ENCODE measurements at regions not wholly inside any gene's neighbourhood (a gene's known extent, or its start where the extent isn't known, plus 50 kb on each side); places are given as distances from the start of the nearest gene placed in this dataset.
A peak's percentile ranks its signal among the peaks of the same experiment; 100 is the strongest.
"Not testable (repeated sequence)": the region's sequence is repeated elsewhere in the genome, so short reads cannot be mapped to it uniquely, and the experiment has no call there.

GRCh38 chr6:60574723-60575122, 1711.3 kb downstream of the KHDRBS2 start:
- H3K4me1 ChIP-seq (ENCODE audit: low read depth); H3K27ac ChIP-seq; DNase-seq (ENCODE audit: low read depth in 1 of 2, low spot score in 1 of 2); H3K9me3 ChIP-seq (ENCODE audit: low read depth); H3K36me3 ChIP-seq; H3K4me3 ChIP-seq; H3K27me3 ChIP-seq: not testable (repeated sequence)

- not testable (repeated sequence) for H3K4me3 ChIP-seq; H3K4me1 ChIP-seq (ENCODE audit: low read depth); H3K36me3 ChIP-seq; H3K27me3 ChIP-seq; H3K9me3 ChIP-seq (ENCODE audit: low read depth); H3K27ac ChIP-seq
- peak; percentile 8 to 34 for DNase-seq (ENCODE audit: low read depth in 1 of 2, low spot score in 1 of 2)
Observed at GRCh38 chr6:60572607-60573006, 1713.4 kb downstream of the KHDRBS2 start.

GRCh38 chr6:60571293-60572016, 1714.6 kb downstream of the KHDRBS2 start:
- not testable (repeated sequence) for H3K36me3 ChIP-seq; H3K27ac ChIP-seq; H3K4me1 ChIP-seq (ENCODE audit: low read depth); H3K9me3 ChIP-seq (ENCODE audit: low read depth); H3K27me3 ChIP-seq; H3K4me3 ChIP-seq
- peak in 1 of 2 donors; percentile 20 for DNase-seq (ENCODE audit: low read depth in 1 of 2, low spot score in 1 of 2)

GRCh38 chr6:60570599-60570998, 1715.4 kb downstream of the KHDRBS2 start:
- not testable (repeated sequence) for H3K36me3 ChIP-seq; DNase-seq (ENCODE audit: low read depth in 1 of 2, low spot score in 1 of 2); H3K9me3 ChIP-seq (ENCODE audit: low read depth); H3K27me3 ChIP-seq; H3K4me3 ChIP-seq; H3K4me1 ChIP-seq (ENCODE audit: low read depth); H3K27ac ChIP-seq

- peak in 1 of 2 donors; percentile 36 for DNase-seq (ENCODE audit: low read depth in 1 of 2, low spot score in 1 of 2)
- H3K4me1 ChIP-seq (ENCODE audit: low read depth); H3K4me3 ChIP-seq; H3K27ac ChIP-seq; H3K9me3 ChIP-seq (ENCODE audit: low read depth); H3K27me3 ChIP-seq; H3K36me3 ChIP-seq: not testable (repeated sequence)
Observed at GRCh38 chr6:60567447-60568187, 1718.4 kb downstream of the KHDRBS2 start.

- not testable (repeated sequence) for H3K27me3 ChIP-seq; H3K27ac ChIP-seq; H3K36me3 ChIP-seq; DNase-seq (ENCODE audit: low read depth in 1 of 2, low spot score in 1 of 2); H3K9me3 ChIP-seq (ENCODE audit: low read depth); H3K4me1 ChIP-seq (ENCODE audit: low read depth); H3K4me3 ChIP-seq
Observed at GRCh38 chr6:60566387-60566786, 1719.6 kb downstream of the KHDRBS2 start.

- H3K27me3 ChIP-seq; DNase-seq (ENCODE audit: low read depth in 1 of 2, low spot score in 1 of 2): not testable (repeated sequence)
Observed at GRCh38 chr6:60559702-60560101, 1726.3 kb downstream of the KHDRBS2 start.

GRCh38 chr6:60547340-60547739, 1738.7 kb downstream of the KHDRBS2 start:
- H3K9me3 ChIP-seq (ENCODE audit: low read depth); H3K4me1 ChIP-seq (ENCODE audit: low read depth); H3K27me3 ChIP-seq; DNase-seq (ENCODE audit: low read depth in 1 of 2, low spot score in 1 of 2); H3K27ac ChIP-seq; H3K36me3 ChIP-seq; H3K4me3 ChIP-seq: not testable (repeated sequence)

More at GRCh38 chr6:60559702-60560101, 1726.3 kb downstream of the KHDRBS2 start:
- H3K36me3 ChIP-seq; H3K27ac ChIP-seq; H3K9me3 ChIP-seq (ENCODE audit: low read depth); H3K4me1 ChIP-seq (ENCODE audit: low read depth); H3K4me3 ChIP-seq: not testable (repeated sequence)

GRCh38 chr6:60524770-60525169, 1761.3 kb downstream of the KHDRBS2 start:
- not testable (repeated sequence) for H3K4me1 ChIP-seq (ENCODE audit: low read depth); H3K36me3 ChIP-seq; H3K27me3 ChIP-seq; H3K27ac ChIP-seq; H3K4me3 ChIP-seq; H3K9me3 ChIP-seq (ENCODE audit: low read depth); DNase-seq (ENCODE audit: low read depth in 1 of 2, low spot score in 1 of 2)

- not testable (repeated sequence) for H3K36me3 ChIP-seq; H3K27me3 ChIP-seq; H3K27ac ChIP-seq; H3K9me3 ChIP-seq (ENCODE audit: low read depth); H3K4me1 ChIP-seq (ENCODE audit: low read depth); H3K4me3 ChIP-seq
- peak in 1 of 2 donors; percentile 2 for DNase-seq (ENCODE audit: low read depth in 1 of 2, low spot score in 1 of 2)
Observed at GRCh38 chr6:60477747-60478146, 1808.3 kb downstream of the KHDRBS2 start.

- H3K9me3 ChIP-seq (ENCODE audit: low read depth); H3K4me3 ChIP-seq; H3K4me1 ChIP-seq (ENCODE audit: low read depth); H3K27ac ChIP-seq; H3K36me3 ChIP-seq; DNase-seq (ENCODE audit: low read depth in 1 of 2, low spot score in 1 of 2); H3K27me3 ChIP-seq: not testable (repeated sequence)
Observed at GRCh38 chr6:60473805-60474204, 1812.2 kb downstream of the KHDRBS2 start.

GRCh38 chr6:60471426-60471825, 1814.6 kb downstream of the KHDRBS2 start:
- H3K27ac ChIP-seq; H3K9me3 ChIP-seq (ENCODE audit: low read depth); H3K4me3 ChIP-seq; DNase-seq (ENCODE audit: low read depth in 1 of 2, low spot score in 1 of 2); H3K36me3 ChIP-seq; H3K27me3 ChIP-seq; H3K4me1 ChIP-seq (ENCODE audit: low read depth): not testable (repeated sequence)

GRCh38 chr6:60450428-60450827, 1835.6 kb downstream of the KHDRBS2 start:
- not testable (repeated sequence) for H3K9me3 ChIP-seq (ENCODE audit: low read depth); H3K27me3 ChIP-seq; H3K36me3 ChIP-seq; DNase-seq (ENCODE audit: low read depth in 1 of 2, low spot score in 1 of 2); H3K27ac ChIP-seq; H3K4me3 ChIP-seq; H3K4me1 ChIP-seq (ENCODE audit: low read depth)

GRCh38 chr6:60444532-60444931, 1841.5 kb downstream of the KHDRBS2 start:
- H3K4me3 ChIP-seq; H3K36me3 ChIP-seq; H3K27ac ChIP-seq; H3K27me3 ChIP-seq; H3K9me3 ChIP-seq (ENCODE audit: low read depth); DNase-seq (ENCODE audit: low read depth in 1 of 2, low spot score in 1 of 2); H3K4me1 ChIP-seq (ENCODE audit: low read depth): not testable (repeated sequence)

Measured in cardiac muscle cell (in vitro differentiated cells and primary cell).